ENCODE measurements at regions not wholly inside any gene's neighbourhood (a gene's known extent, or its start where the extent isn't known, plus 50 kb on each side); places are given as distances from the start of the nearest gene placed in this dataset.
A peak's percentile ranks its signal among the peaks of the same experiment; 100 is the strongest.

DNA sequence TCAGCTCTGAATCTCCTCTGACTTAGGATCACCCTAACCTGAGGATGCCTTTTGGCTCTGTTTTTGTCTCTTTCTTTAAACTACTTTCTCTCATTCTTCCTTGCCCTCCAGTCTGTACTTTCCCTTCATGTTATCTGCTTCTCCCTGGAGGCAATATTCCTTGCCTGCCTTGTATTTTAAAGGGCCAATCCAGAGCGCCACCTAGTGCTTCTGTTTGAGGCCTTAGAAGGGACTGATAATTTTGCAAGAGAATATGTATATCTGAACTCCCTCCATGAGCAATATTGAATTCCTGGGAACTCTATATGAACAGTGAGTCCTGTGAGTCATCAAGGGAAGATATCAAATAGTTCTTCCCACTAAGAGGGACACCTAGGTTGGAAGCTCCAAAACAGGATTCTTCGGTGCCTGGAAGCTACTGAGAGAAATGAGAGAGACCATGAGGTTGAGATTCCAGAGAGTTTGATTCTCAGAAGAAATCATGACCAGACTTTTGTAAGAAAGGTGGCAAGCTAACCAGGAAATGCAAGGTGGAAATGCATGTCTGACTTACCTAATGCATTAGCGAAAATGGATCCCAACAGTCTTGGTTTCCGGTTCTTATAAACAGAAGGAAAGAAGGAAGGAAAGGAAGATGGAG, 203.8 kb upstream of the CD96 start:
- H3K27ac ChIP-seq = no peak overlapping the region
- intact Hi-C loops (cut with DNase I) = no loop called here
- H3K36me3 ChIP-seq = no peaks in the 10 kb centered on the region
- H3K27me3 ChIP-seq = peaks cover 0 to 4% (median 0%) of the 10 kb centered on the region in 4 donors
- TF ChIP-seq, protein P1, sequence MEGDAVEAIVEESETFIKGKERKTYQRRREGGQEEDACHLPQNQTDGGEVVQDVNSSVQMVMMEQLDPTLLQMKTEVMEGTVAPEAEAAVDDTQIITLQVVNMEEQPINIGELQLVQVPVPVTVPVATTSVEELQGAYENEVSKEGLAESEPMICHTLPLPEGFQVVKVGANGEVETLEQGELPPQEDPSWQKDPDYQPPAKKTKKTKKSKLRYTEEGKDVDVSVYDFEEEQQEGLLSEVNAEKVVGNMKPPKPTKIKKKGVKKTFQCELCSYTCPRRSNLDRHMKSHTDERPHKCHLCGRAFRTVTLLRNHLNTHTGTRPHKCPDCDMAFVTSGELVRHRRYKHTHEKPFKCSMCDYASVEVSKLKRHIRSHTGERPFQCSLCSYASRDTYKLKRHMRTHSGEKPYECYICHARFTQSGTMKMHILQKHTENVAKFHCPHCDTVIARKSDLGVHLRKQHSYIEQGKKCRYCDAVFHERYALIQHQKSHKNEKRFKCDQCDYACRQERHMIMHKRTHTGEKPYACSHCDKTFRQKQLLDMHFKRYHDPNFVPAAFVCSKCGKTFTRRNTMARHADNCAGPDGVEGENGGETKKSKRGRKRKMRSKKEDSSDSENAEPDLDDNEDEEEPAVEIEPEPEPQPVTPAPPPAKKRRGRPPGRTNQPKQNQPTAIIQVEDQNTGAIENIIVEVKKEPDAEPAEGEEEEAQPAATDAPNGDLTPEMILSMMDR (IDR thresholded peaks at IDR 0.05) = peak in 4 of 6 experiments; percentile 41 to 61 (median 46)
- TF ChIP-seq POLR2A (IDR thresholded peaks at IDR 0.05) = no peak
- DNase-seq = no peak
- WGBS, 2 donors = 57 to 64% methylated on average over 4 of the region's 4 CpGs
- no peaks in the 10 kb centered on the region for H3K4me1 ChIP-seq
- no peaks in the 10 kb centered on the region for H3K9me3 ChIP-seq
- no peak overlapping the region for H3K4me3 ChIP-seq

DNA sequence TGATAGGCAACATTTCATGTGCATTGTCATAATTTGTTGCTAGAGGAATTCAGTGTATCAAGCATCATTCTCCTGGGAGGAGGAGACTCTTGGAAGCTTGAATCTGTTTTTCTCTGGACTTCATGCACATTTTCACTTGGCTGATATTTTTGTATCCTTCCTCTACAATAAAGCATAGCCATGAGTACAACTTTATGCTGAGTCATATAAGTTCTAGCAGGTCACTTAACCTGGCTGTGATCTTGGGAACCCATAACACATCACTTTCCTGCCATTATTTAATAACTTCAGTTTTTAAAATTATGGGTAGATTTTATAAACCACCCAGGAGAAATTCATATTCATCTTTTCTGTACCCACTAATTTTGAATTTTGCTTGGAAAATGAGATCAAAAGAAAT, 203.0 kb upstream of the CD96 start:
- Histone ChIP-seq H3K27me3 (peaks cover 0 to 4% (median 0%) of the 10 kb centered on the region in 4 donors), H3K36me3 (no peaks in the 10 kb centered on the region), H3K4me3 (no peak overlapping the region), H3K27ac (no peak overlapping the region), H3K4me1 (no peaks in the 10 kb centered on the region), H3K9me3 (no peaks in the 10 kb centered on the region)
- DNase-seq = no peak
- no peak for TF ChIP-seq POLR2A (IDR thresholded peaks at IDR 0.05)
- TF ChIP-seq, protein P1 (IDR thresholded peaks at IDR 0.05) = no peak
- intact Hi-C loops (cut with DNase I) = no loop called here

DNA sequence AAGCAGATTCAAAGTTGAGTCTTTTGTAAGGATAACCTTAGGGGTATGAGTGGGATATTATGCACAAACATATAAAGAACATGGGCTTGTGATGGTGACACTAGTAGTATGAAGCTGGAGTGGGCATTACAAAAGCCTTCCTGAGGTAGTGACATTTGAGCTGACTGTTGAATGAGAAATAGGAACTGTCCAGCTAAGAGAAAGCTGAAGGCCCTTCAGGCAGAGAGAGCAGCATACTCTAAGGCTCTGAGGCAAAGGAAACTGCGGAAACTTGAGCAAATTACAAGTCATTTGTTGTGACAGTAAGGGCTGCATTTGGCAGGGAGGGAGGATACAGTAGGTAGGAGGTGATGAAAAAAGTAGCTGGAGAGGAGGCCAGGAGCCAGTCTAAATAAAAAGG, 190.7 kb upstream of the CD96 start:
- Histone ChIP-seq H3K27me3 (no peaks in the 10 kb centered on the region), H3K9me3 (no peaks in the 10 kb centered on the region), H3K27ac (no peak overlapping the region), H3K4me1 (no peaks in the 10 kb centered on the region), H3K4me3 (no peak overlapping the region), H3K36me3 (no peaks in the 10 kb centered on the region)
- no peak for DNase-seq
- intact Hi-C loops (cut with DNase I) = no loop called here
- 70 to 78% methylated on average over 1 of the region's 1 CpG for WGBS, 2 donors
- TF ChIP-seq POLR2A (IDR thresholded peaks at IDR 0.05) = no peak
- TF ChIP-seq, protein P1 (IDR thresholded peaks at IDR 0.05) = no peak

DNA sequence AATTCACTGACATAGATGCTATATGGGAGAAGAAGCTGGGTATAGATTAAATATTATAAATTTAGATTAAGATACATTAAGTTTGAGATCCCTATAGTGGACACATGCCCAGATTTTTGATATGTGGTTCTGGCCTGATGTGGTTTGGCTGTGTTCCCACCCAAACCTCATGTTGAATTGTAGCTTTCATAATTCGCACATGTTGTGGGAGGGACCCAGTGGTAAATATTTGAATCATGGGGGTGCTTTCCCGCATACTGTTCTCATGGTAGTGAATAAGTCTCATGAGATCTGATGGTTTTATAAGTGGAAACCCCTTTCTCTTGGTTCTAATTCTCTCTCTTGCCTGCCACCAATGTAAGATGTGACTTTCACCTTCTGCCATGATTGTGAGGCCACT, 189.4 kb upstream of the CD96 start:
- no peaks in the 10 kb centered on the region for H3K4me1 ChIP-seq
- no peak overlapping the region for H3K4me3 ChIP-seq
- WGBS, 2 donors = 61 to 67% methylated on average over 2 of the region's 2 CpGs
- TF ChIP-seq, protein P1 (IDR thresholded peaks at IDR 0.05) = no peak
- TF ChIP-seq POLR2A (IDR thresholded peaks at IDR 0.05) = no peak
- no peak for DNase-seq
- H3K36me3 ChIP-seq = no peaks in the 10 kb centered on the region
- intact Hi-C loops (cut with DNase I) = no loop called here
- no peak overlapping the region for H3K27ac ChIP-seq
- H3K9me3 ChIP-seq = no peaks in the 10 kb centered on the region
- no peaks in the 10 kb centered on the region for H3K27me3 ChIP-seq

DNA sequence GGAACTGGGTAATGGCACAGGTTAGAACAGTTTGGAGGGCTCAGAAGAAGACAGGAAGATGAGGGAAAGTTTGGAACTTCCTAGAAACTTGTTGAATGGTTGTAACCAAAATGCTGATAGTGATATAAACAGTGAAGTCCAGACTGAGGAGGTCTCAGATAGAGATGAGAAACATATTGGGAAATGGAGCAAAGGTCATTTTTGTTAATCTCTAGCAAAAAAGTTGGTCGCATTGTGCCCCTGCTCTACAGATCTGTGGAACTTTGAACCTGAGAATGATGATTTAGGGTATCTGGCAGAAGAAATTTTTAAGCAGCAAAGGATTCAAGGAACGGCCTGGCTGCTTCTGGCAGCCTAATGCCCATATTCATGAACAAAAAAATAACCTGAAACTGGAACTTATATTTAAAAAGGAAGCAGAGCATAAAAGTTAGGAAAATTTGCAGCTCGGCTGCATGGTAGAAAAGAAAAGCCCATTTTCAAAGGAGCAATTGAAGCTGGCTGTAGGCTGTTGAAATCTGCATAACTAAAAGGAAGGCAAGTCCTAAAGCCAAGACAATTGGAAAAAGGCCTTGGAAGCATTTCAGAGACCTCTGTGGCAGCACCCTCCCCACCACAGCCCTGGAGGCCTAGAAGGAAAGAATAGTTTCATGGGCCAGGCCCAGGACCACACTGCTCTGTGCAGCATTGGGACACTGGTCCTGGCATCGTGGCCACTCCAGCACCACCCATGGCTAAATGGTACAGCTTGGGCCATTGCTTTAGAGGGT, 182.6 kb upstream of the CD96 start:
- Histone ChIP-seq H3K27ac (no peak overlapping the region), H3K36me3 (no peaks in the 10 kb centered on the region), H3K4me1 (no peaks in the 10 kb centered on the region), H3K27me3 (no peaks in the 10 kb centered on the region), H3K4me3 (no peak overlapping the region), H3K9me3 (no peaks in the 10 kb centered on the region)
- no peak for TF ChIP-seq POLR2A (IDR thresholded peaks at IDR 0.05)
- TF ChIP-seq, protein P1 (IDR thresholded peaks at IDR 0.05) = no peak
- 68 to 72% methylated on average over 4 of the region's 4 CpGs for WGBS, 2 donors
- DNase-seq = no peak
- intact Hi-C loops (cut with DNase I) = no loop called here

All from esophagus squamous epithelium (tissue), 5 donors.